ENCODE measurements at regions not wholly inside any gene's neighbourhood (a gene's known extent, or its start where the extent isn't known, plus 50 kb on each side); places are given as distances from the start of the nearest gene placed in this dataset.

DNA sequence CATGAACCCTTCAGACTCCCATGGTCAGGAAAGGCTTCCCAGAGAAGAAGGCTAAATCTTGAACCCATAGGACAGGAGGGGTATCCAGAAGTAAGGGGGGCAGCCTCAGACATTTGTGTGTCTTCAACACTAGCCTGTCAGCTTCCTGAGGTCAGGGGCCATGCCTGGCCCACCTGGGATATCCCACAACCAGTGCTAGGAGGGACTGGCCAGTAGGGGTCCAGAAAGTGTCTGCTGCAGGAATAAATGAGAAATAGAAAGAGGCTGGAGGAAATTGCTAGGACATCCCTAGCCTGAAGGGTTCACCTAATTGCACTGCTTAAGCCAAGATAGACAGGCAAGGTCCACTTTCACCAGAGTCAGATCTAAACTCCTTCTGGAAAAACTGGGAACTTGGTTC, 799.6 kb upstream of the ID2 start:
- TF ChIP-seq, protein P1, sequence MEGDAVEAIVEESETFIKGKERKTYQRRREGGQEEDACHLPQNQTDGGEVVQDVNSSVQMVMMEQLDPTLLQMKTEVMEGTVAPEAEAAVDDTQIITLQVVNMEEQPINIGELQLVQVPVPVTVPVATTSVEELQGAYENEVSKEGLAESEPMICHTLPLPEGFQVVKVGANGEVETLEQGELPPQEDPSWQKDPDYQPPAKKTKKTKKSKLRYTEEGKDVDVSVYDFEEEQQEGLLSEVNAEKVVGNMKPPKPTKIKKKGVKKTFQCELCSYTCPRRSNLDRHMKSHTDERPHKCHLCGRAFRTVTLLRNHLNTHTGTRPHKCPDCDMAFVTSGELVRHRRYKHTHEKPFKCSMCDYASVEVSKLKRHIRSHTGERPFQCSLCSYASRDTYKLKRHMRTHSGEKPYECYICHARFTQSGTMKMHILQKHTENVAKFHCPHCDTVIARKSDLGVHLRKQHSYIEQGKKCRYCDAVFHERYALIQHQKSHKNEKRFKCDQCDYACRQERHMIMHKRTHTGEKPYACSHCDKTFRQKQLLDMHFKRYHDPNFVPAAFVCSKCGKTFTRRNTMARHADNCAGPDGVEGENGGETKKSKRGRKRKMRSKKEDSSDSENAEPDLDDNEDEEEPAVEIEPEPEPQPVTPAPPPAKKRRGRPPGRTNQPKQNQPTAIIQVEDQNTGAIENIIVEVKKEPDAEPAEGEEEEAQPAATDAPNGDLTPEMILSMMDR (conservative IDR thresholded peaks at IDR 0.05; ENCODE audit: low read depth, low read length): no peak
- no peak for TF ChIP-seq EZH2 (IDR thresholded peaks at IDR 0.05; ENCODE audit: borderline replicate concordance, low read depth, low read length, poor library complexity, severe bottlenecking)
